H1 (cell line): ENCODE measurements at regions not wholly inside any gene's neighbourhood (a gene's known extent, or its start where the extent isn't known, plus 50 kb on each side); places are given as distances from the start of the nearest gene placed in this dataset.

Source experiments
- CTCF ChIP-seq, 3 experiments: IDR thresholded peaks; 1 replicate in 2 of 3; 2 replicates in 1 of 3; pipeline versions ENCODE4 v1.5.1 to v1.6.1; 2011; ENCODE audit warnings: low read length in 3 of 3, mild to moderate bottlenecking in 3 of 3, inconsistent platforms in 2 of 3, low read depth in 1 of 3, moderate library complexity in 1 of 3; ENCODE audit not compliant: insufficient read depth in 1 of 3; ENCODE audit errors: control extremely low read depth in 1 of 3
- GABPA ChIP-seq: IDR thresholded peaks from 2 replicates; pipeline ENCODE4 v1.6.1; 2011; ENCODE audit warnings: mild to moderate bottlenecking, low read length, moderate library complexity, borderline replicate concordance; ENCODE audit not compliant: insufficient read depth
- POLR2AphosphoS5 ChIP-seq: IDR thresholded peaks from 2 replicates; pipeline ENCODE4 v1.6.1; 2011; ENCODE audit warnings: low read depth, low read length
- RBBP5 ChIP-seq: IDR thresholded peaks from 2 replicates; pipeline ENCODE4 v1.7.1; 2012; ENCODE audit warnings: low read depth, mild to moderate bottlenecking, inconsistent platforms, low read length, moderate library complexity, borderline replicate concordance
- RFX5 ChIP-seq: IDR thresholded peaks from 2 replicates; pipeline ENCODE4 v1.6.1; 2011; ENCODE audit warnings: low read depth, low read length, improper control_type of control experiment, borderline replicate concordance
- RNF2 ChIP-seq: fragments of 200-900, 300-1000 bp; sonication (generic); IDR thresholded peaks from 2 replicates; pipeline ENCODE4 v1.7.1; 2016; ENCODE audit warnings: borderline replicate concordance, low read depth, mild to moderate bottlenecking, antibody characterized with exemption, low read length; ENCODE audit not compliant: poor library complexity, severe bottlenecking; ENCODE audit errors: missing control alignments
- TAF1 ChIP-seq: IDR thresholded peaks from 2 replicates; pipeline ENCODE4 v1.6.1; 2011; ENCODE audit warnings: mild to moderate bottlenecking, low read depth, low read length
- USF2 ChIP-seq: IDR thresholded peaks from 2 replicates; pipeline ENCODE4 v1.6.1; 2011; ENCODE audit warnings: low read length, improper control_type of control experiment

DNA sequence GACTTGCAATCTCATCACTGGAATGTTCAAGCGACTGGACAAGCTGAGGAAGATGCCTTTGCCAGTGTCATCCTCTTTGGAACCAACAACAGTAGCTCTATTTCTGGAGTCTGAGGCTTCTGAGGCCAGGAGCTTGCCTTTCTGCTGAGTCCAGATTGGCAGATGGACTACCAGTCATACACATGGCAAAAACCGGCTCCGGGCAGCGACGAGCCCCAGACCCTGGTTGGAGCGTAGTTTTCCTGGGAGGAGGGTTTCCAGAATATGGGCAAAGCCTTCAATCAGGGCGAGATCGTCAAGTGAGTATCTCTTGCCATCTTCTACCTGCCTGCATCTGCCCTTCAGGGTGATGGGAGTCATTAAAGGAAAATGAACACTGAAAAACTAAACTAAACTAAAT is 807.9 kb downstream of the C4orf33 start:
- TF ChIP-seq CTCF (IDR thresholded peaks at IDR 0.05; ENCODE audit: control extremely low read depth in 1 of 3, insufficient read depth in 1 of 3, low read depth in 1 of 3, low read length in 3 of 3) (no peak), GABPA (no peak), POLR2AphosphoS5 (no peak), RFX5 (no peak), RNF2 (no peak), USF2 (no peak), TAF1 (no peak), RBBP5 (no peak)
